ENCODE measurements at regions not wholly inside any gene's neighbourhood (a gene's known extent, or its start where the extent isn't known, plus 50 kb on each side); places are given as distances from the start of the nearest gene placed in this dataset.
A peak's percentile ranks its signal among the peaks of the same experiment; 100 is the strongest.

DNA sequence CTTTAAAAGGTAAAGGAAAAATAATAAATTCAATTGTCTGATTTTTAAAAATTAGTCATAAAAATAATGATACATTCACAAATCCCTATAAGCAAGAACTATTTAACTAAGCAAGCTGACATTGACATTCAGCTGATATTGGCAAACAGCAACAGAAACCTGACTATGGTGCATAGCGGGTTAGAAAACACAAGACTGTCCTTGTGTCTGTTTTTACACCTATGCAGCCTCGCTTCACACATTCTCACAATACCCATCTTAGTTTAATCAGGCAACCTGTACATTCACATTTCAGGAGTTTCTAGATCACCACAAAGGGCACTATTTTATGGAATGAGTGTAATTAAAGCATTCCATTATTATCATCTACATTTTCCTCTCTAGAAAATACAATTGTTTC lies 737.1 kb downstream of the KCNA4 start (continued):
- TF ChIP-seq, protein P1, sequence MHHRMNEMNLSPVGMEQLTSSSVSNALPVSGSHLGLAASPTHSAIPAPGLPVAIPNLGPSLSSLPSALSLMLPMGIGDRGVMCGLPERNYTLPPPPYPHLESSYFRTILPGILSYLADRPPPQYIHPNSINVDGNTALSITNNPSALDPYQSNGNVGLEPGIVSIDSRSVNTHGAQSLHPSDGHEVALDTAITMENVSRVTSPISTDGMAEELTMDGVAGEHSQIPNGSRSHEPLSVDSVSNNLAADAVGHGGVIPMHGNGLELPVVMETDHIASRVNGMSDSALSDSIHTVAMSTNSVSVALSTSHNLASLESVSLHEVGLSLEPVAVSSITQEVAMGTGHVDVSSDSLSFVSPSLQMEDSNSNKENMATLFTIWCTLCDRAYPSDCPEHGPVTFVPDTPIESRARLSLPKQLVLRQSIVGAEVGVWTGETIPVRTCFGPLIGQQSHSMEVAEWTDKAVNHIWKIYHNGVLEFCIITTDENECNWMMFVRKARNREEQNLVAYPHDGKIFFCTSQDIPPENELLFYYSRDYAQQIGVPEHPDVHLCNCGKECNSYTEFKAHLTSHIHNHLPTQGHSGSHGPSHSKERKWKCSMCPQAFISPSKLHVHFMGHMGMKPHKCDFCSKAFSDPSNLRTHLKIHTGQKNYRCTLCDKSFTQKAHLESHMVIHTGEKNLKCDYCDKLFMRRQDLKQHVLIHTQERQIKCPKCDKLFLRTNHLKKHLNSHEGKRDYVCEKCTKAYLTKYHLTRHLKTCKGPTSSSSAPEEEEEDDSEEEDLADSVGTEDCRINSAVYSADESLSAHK (tag by site-specific recombination; IDR thresholded peaks at IDR 0.05), result no peak
- TF ChIP-seq EGR2 (tag by site-specific recombination; IDR thresholded peaks at IDR 0.05; ENCODE audit: low read depth) (no peak), ZNF146 (tag by site-specific recombination; IDR thresholded peaks at IDR 0.05) (no peak)

DNA sequence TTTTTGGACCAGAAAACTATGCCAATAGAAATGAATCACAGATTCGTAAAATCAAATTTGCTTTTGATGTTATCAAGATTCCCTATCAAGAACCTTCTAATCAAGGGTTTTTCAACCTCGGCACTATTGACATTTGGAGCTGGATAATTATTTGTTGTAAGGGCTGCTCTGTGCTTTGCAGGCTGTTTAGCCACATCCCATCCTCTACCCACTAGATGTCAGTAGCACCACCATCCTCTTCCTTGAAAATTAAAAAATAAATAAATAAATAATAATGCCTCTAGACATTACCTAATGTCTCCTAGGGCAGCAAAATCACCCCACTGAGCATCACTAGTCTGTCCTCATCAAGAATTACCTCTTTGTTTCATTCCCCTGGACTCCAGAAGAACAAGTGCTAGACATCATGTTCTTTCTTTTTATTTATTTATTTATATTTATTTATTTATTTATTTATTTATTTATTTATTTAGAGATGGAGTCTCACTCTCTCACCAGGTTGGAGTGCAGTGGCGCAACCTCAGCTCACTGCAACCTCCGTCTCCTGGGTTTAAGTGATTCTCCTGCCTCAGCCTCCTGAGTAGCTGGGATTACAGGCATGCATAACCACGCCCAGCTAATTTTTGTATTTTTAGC lies 744.7 kb downstream of the KCNA4 start:
- H3K9me3 ChIP-seq (ENCODE audit: control insufficient read depth, insufficient read depth, low read depth, low read length), result no peaks in the 10 kb centered on the region
- H3K4me3 ChIP-seq (ENCODE audit: low read depth, low read length), result no peak overlapping the region
- no peaks in the 10 kb centered on the region for H3K4me1 ChIP-seq (ENCODE audit: control insufficient read depth, insufficient read depth, low read length)
- POLR2A ChIA-PET, result no interaction called here
- CTCF ChIA-PET, result interaction anchor here (0.6 to 3.8 kb wide), 8 partner anchors 13 to 72 kb away, joined by 3 to 22 read pairs (median 4); no protein-coding TSS in a partner anchor
- H3K27ac ChIP-seq (ENCODE audit: extremely low read depth, low read depth, low read length), result no peak overlapping the region
- no peaks in the 10 kb centered on the region for H3K36me3 ChIP-seq (ENCODE audit: control insufficient read depth in 2 of 2, insufficient read depth in 1 of 2, low read length in 2 of 2)
- TF ChIP-seq ZNF140 (tag by site-specific recombination; IDR thresholded peaks at IDR 0.05) (peak; percentile 5; the same call in 1 of the 2 replicates), HOXC10 (CRISPR knock-in tag; IDR thresholded peaks at IDR 0.05) (no peak), ZNF394 (tag by site-specific recombination; IDR thresholded peaks at IDR 0.05; ENCODE audit: borderline replicate concordance) (peak; percentile 67; the same call in 1 of the 2 replicates), ZNF623 (tag by site-specific recombination; IDR thresholded peaks at IDR 0.05) (0 out of 2 replicates have a peak, but pooled peaks have one; percentile 13), ZNF555 (tag by site-specific recombination; conservative IDR thresholded peaks at IDR 0.05) (peak; percentile 47), ZNF341 (tag by site-specific recombination; IDR thresholded peaks at IDR 0.05; ENCODE audit: low read depth) (no peak), ZNF426 (tag by site-specific recombination; IDR thresholded peaks at IDR 0.05) (peak; percentile 41)
- TF ChIP-seq, protein P2, sequence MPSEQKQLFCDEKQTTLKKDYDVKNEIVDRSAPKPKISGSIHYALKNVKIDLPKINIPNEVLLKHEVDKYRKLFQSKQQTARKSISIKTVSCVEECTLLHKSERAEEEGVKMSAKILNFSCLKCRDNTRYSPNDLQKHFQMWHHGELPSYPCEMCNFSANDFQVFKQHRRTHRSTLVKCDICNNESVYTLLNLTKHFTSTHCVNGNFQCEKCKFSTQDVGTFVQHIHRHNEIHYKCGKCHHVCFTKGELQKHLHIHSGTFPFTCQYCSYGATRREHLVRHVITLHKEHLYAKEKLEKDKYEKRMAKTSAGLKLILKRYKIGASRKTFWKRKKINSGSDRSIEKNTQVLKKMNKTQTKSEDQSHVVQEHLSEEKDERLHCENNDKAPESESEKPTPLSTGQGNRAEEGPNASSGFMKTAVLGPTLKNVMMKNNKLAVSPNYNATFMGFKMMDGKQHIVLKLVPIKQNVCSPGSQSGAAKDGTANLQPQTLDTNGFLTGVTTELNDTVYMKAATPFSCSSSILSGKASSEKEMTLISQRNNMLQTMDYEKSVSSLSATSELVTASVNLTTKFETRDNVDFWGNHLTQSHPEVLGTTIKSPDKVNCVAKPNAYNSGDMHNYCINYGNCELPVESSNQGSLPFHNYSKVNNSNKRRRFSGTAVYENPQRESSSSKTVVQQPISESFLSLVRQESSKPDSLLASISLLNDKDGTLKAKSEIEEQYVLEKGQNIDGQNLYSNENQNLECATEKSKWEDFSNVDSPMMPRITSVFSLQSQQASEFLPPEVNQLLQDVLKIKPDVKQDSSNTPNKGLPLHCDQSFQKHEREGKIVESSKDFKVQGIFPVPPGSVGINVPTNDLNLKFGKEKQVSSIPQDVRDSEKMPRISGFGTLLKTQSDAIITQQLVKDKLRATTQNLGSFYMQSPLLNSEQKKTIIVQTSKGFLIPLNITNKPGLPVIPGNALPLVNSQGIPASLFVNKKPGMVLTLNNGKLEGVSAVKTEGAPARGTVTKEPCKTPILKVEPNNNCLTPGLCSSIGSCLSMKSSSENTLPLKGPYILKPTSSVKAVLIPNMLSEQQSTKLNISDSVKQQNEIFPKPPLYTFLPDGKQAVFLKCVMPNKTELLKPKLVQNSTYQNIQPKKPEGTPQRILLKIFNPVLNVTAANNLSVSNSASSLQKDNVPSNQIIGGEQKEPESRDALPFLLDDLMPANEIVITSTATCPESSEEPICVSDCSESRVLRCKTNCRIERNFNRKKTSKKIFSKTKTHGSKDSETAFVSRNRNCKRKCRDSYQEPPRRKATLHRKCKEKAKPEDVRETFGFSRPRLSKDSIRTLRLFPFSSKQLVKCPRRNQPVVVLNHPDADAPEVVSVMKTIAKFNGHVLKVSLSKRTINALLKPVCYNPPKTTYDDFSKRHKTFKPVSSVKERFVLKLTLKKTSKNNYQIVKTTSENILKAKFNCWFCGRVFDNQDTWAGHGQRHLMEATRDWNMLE (tag by site-specific recombination; conservative IDR thresholded peaks at IDR 0.05; ENCODE audit: low read depth), result peak; percentile 70

DNA sequence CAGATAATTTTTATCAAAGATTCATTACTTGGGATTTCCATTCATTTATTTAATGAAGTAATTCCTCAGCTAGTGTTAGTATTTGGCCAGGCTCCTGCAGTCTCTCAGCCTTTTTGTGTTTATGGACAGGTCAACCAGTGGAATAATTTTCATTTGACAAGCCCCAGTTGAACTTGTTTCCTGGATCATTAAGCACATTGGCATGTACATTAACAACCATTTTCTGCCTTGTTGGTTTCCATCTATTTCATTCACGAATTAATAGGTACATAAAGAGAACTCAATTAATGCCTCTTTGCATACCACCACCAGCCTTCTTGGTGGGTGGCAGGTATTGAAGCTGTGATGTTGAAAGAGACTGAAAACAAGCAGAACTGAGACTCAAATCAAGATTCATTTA lies 745.2 kb downstream of the KCNA4 start:
- TF ChIP-seq SP7 (tag by site-specific recombination; IDR thresholded peaks at IDR 0.05) (no peak), ZNF426 (tag by site-specific recombination; IDR thresholded peaks at IDR 0.05) (no peak), ZNF2 (tag by site-specific recombination; IDR thresholded peaks at IDR 0.05) (no peak)
- TF ChIP-seq, protein P3, sequence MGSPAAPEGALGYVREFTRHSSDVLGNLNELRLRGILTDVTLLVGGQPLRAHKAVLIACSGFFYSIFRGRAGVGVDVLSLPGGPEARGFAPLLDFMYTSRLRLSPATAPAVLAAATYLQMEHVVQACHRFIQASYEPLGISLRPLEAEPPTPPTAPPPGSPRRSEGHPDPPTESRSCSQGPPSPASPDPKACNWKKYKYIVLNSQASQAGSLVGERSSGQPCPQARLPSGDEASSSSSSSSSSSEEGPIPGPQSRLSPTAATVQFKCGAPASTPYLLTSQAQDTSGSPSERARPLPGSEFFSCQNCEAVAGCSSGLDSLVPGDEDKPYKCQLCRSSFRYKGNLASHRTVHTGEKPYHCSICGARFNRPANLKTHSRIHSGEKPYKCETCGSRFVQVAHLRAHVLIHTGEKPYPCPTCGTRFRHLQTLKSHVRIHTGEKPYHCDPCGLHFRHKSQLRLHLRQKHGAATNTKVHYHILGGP (tag by site-specific recombination; IDR thresholded peaks at IDR 0.05), result no peak
- TF ChIP-seq, protein P4, sequence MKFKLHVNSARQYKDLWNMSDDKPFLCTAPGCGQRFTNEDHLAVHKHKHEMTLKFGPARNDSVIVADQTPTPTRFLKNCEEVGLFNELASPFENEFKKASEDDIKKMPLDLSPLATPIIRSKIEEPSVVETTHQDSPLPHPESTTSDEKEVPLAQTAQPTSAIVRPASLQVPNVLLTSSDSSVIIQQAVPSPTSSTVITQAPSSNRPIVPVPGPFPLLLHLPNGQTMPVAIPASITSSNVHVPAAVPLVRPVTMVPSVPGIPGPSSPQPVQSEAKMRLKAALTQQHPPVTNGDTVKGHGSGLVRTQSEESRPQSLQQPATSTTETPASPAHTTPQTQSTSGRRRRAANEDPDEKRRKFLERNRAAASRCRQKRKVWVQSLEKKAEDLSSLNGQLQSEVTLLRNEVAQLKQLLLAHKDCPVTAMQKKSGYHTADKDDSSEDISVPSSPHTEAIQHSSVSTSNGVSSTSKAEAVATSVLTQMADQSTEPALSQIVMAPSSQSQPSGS (tag by site-specific recombination; IDR thresholded peaks at IDR 0.05; ENCODE audit: low read depth), result no peak
- no peak overlapping the region for H3K27ac ChIP-seq (ENCODE audit: extremely low read depth, low read depth, low read length)
- ChIA-PET POLR2A (no interaction called here), CTCF (interaction anchor here (0.6 to 3.8 kb wide), 5 partner anchors 22 to 73 kb away, joined by 3 to 22 read pairs (median 3); no protein-coding TSS in a partner anchor)
- no peaks in the 10 kb centered on the region for H3K36me3 ChIP-seq (ENCODE audit: control insufficient read depth in 2 of 2, insufficient read depth in 1 of 2, low read length in 2 of 2)
- H3K9me3 ChIP-seq (ENCODE audit: control insufficient read depth, insufficient read depth, low read depth, low read length), result no peaks in the 10 kb centered on the region
- H3K4me1 ChIP-seq (ENCODE audit: control insufficient read depth, insufficient read depth, low read length), result no peaks in the 10 kb centered on the region
- no peak overlapping the region for H3K4me3 ChIP-seq (ENCODE audit: low read depth, low read length)
